ENCODE measurements at regions not wholly inside any gene's neighbourhood (a gene's known extent, or its start where the extent isn't known, plus 50 kb on each side); places are given as distances from the start of the nearest gene placed in this dataset.

DNA sequence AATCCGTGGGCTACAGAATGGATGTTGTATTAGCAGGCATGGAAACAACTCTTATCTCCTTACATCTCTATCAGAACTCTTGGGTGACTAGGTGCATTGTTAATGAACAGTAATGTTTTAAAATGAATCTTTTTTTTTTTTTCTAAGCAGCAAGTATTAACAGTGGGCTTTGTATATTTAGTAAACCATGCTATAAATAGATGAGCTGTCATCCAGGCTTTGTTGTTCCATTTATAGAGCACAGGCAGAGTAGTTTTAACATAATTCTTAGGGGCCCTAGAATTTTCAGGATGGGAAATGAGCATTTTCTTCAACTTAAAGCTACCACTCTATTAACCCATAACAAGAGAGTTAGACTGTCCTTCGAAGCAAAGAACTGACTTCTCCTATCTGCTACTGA is 233.7 kb upstream of the ADAMTSL1 start:
- TF ChIP-seq, protein P1, sequence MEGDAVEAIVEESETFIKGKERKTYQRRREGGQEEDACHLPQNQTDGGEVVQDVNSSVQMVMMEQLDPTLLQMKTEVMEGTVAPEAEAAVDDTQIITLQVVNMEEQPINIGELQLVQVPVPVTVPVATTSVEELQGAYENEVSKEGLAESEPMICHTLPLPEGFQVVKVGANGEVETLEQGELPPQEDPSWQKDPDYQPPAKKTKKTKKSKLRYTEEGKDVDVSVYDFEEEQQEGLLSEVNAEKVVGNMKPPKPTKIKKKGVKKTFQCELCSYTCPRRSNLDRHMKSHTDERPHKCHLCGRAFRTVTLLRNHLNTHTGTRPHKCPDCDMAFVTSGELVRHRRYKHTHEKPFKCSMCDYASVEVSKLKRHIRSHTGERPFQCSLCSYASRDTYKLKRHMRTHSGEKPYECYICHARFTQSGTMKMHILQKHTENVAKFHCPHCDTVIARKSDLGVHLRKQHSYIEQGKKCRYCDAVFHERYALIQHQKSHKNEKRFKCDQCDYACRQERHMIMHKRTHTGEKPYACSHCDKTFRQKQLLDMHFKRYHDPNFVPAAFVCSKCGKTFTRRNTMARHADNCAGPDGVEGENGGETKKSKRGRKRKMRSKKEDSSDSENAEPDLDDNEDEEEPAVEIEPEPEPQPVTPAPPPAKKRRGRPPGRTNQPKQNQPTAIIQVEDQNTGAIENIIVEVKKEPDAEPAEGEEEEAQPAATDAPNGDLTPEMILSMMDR (IDR thresholded peaks at IDR 0.05): no peak
- TF ChIP-seq POLR2A (IDR thresholded peaks at IDR 0.05): no peak

Data from heart left ventricle (tissue), 13 donors.